ENCODE measurements at regions not wholly inside any gene's neighbourhood (a gene's known extent, or its start where the extent isn't known, plus 50 kb on each side); places are given as distances from the start of the nearest gene placed in this dataset.

GRCh38 chr6:11463398-11463780, 74.2 kb upstream of the TMEM170B start:
- TF ChIP-seq CTCF (IDR thresholded peaks at IDR 0.05; ENCODE audit: borderline replicate concordance, extremely low read depth, low read length, poor library complexity, severe bottlenecking) (no peak), EZH2 (IDR thresholded peaks at IDR 0.05; ENCODE audit: borderline replicate concordance, low read depth, low read length, severe bottlenecking) (no peak)
- no peaks in the 10 kb centered on the region for H3K36me3 ChIP-seq (ENCODE audit: insufficient read depth, low read length)
- no peak overlapping the region for H3K9ac ChIP-seq (ENCODE audit: low read depth, low read length)
- no peak overlapping the region for H2AFZ ChIP-seq (ENCODE audit: low read depth, low read length)
- no peak for ATAC-seq (ENCODE audit: insufficient read depth, low read depth)
- H3K4me2 ChIP-seq (ENCODE audit: insufficient read depth, low read length): no peak overlapping the region
- no peak overlapping the region for H3K27ac ChIP-seq (ENCODE audit: low read length)
- H3K4me1 ChIP-seq (ENCODE audit: insufficient read depth, low read length): no peaks in the 10 kb centered on the region
- no peaks in the 10 kb centered on the region for H4K20me1 ChIP-seq (ENCODE audit: insufficient read depth, low read length)
- no peaks in the 10 kb centered on the region for H3K27me3 ChIP-seq (ENCODE audit: insufficient read depth, low read length, poor library complexity)
- no peak for DNase-seq
- H3K9me3 ChIP-seq (ENCODE audit: insufficient read depth, low read length, severe bottlenecking): no peaks in the 10 kb centered on the region
- no peak overlapping the region for H3K4me3 ChIP-seq (ENCODE audit: low read depth in 1 of 2, low read length in 2 of 2)
- no peaks in the 10 kb centered on the region for H3K79me2 ChIP-seq (ENCODE audit: insufficient read depth, low read length)

DNA sequence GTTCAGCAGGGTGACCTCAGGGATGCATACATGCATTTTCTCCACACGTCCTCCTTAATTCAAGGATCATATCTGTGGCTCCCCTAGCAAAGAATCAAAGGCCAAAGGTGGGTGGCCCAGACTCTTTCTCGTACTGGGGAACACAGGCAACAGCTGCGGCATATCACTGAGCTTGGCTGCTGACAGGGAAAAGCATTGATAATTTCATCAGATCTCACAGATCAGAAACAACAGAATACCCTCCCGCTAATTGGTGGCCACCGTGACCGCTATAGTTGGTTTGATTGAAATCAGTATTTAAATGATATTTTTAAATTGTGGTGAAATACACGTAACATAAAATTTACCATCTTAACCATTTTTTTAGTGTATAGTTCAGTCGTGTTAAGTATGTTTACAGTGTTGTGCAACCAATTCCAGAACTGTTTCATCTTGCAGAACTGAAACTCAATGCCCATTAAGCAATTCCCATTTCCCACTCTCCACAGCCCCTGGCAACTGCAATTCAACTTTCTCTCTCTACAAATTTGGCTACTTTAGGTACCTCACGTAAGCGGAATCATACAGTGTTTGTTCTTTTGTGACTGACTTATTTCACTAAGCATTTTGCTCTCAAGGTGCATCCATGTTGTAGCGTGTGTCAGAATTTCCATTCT, 74.7 kb upstream of the TMEM170B start:
- TF ChIP-seq EZH2 (IDR thresholded peaks at IDR 0.05; ENCODE audit: borderline replicate concordance, low read depth, low read length, severe bottlenecking) (no peak), CTCF (IDR thresholded peaks at IDR 0.05; ENCODE audit: borderline replicate concordance, extremely low read depth, low read length, poor library complexity, severe bottlenecking) (no peak)
- no peak overlapping the region for H2AFZ ChIP-seq (ENCODE audit: low read depth, low read length)
- no peak overlapping the region for H3K27ac ChIP-seq (ENCODE audit: low read length)
- H3K4me3 ChIP-seq (ENCODE audit: low read depth in 1 of 2, low read length in 2 of 2): no peak overlapping the region
- H3K9me3 ChIP-seq (ENCODE audit: insufficient read depth, low read length, severe bottlenecking): no peaks in the 10 kb centered on the region
- no peak for DNase-seq
- no peaks in the 10 kb centered on the region for H4K20me1 ChIP-seq (ENCODE audit: insufficient read depth, low read length)
- no peaks in the 10 kb centered on the region for H3K27me3 ChIP-seq (ENCODE audit: insufficient read depth, low read length, poor library complexity)
- H3K4me2 ChIP-seq (ENCODE audit: insufficient read depth, low read length): no peak overlapping the region
- H3K9ac ChIP-seq (ENCODE audit: low read depth, low read length): no peak overlapping the region
- no peak for ATAC-seq (ENCODE audit: insufficient read depth, low read depth)
- H3K79me2 ChIP-seq (ENCODE audit: insufficient read depth, low read length): no peaks in the 10 kb centered on the region
- no peaks in the 10 kb centered on the region for H3K36me3 ChIP-seq (ENCODE audit: insufficient read depth, low read length)
- no peaks in the 10 kb centered on the region for H3K4me1 ChIP-seq (ENCODE audit: insufficient read depth, low read length)

GRCh38 chr6:11460837-11461661, 76.5 kb upstream of the TMEM170B start:
- no peak overlapping the region for H2AFZ ChIP-seq (ENCODE audit: low read depth, low read length)

More at GRCh38 chr6:11460837-11461661, 76.5 kb upstream of the TMEM170B start:
- no peaks in the 10 kb centered on the region for H3K36me3 ChIP-seq (ENCODE audit: insufficient read depth, low read length)
- ATAC-seq (ENCODE audit: insufficient read depth, low read depth): no peak
- no peaks in the 10 kb centered on the region for H3K9me3 ChIP-seq (ENCODE audit: insufficient read depth, low read length, severe bottlenecking)
- H3K4me2 ChIP-seq (ENCODE audit: insufficient read depth, low read length): no peak overlapping the region
- H3K4me1 ChIP-seq (ENCODE audit: insufficient read depth, low read length): no peaks in the 10 kb centered on the region
- no peak overlapping the region for H3K27ac ChIP-seq (ENCODE audit: low read length)
- DNase-seq: no peak
- no peak for TF ChIP-seq CTCF (IDR thresholded peaks at IDR 0.05; ENCODE audit: borderline replicate concordance, extremely low read depth, low read length, poor library complexity, severe bottlenecking)
- TF ChIP-seq EZH2 (IDR thresholded peaks at IDR 0.05; ENCODE audit: borderline replicate concordance, low read depth, low read length, severe bottlenecking): no peak
- H3K9ac ChIP-seq (ENCODE audit: low read depth, low read length): no peak overlapping the region
- H3K27me3 ChIP-seq (ENCODE audit: insufficient read depth, low read length, poor library complexity): no peaks in the 10 kb centered on the region
- H3K4me3 ChIP-seq (ENCODE audit: low read depth in 1 of 2, low read length in 2 of 2): no peak overlapping the region
- H4K20me1 ChIP-seq (ENCODE audit: insufficient read depth, low read length): no peaks in the 10 kb centered on the region
- no peaks in the 10 kb centered on the region for H3K79me2 ChIP-seq (ENCODE audit: insufficient read depth, low read length)
